Activated CD4-positive, alpha-beta T cell treated with anti-CD3 and anti-CD28 coated beads for 36 hours (primary cell): ENCODE measurements at regions not wholly inside any gene's neighbourhood (a gene's known extent, or its start where the extent isn't known, plus 50 kb on each side); places are given as distances from the start of the nearest gene placed in this dataset.
"Not testable (repeated sequence)": the region's sequence is repeated elsewhere in the genome, so short reads cannot be mapped to it uniquely, and the experiment has no call there.

Source experiments
- ATAC-seq: fragments of 200-7000 bp; cut with Tn5 transposase; one replicate; pipeline ENCODE4 v1.10.0; 2021; ENCODE audit warnings: mild to moderate bottlenecking, moderate library complexity
- CTCF ChIA-PET: fragments of 350-600 bp; sonication (Branson Sonifier 250); formaldehyde crosslinking; loops from one replicate; lab custom pipeline; 2021; ENCODE audit warnings: antibody characterized with exemption; lab: Charles Lee
- POLR2A ChIA-PET: fragments of 350-600 bp; sonication (Branson Sonifier 250); formaldehyde crosslinking; loops from one replicate; lab custom pipeline; 2021; ENCODE audit warnings: antibody characterized with exemption, inconsistent platforms; lab: Charles Lee
- DNase-seq: peaks from one replicate; pipeline ENCODE4 v3.0.0-alpha.2; 2020
- H3K27ac Mint-ChIP-seq: one replicate; pipeline ENCODE4 v1.8.0; 2021; ENCODE audit warnings: mixed read lengths
- H3K27me3 Mint-ChIP-seq: one replicate; pipeline ENCODE4 v1.8.0; 2021; ENCODE audit warnings: mixed read lengths
- H3K36me3 Mint-ChIP-seq: one replicate; pipeline ENCODE4 v1.8.0; 2021; ENCODE audit warnings: low read depth, mixed read lengths
- H3K4me1 Mint-ChIP-seq: one replicate; pipeline ENCODE4 v1.8.0; 2021; ENCODE audit warnings: mixed read lengths
- H3K4me3 Mint-ChIP-seq: one replicate; pipeline ENCODE4 v1.8.0; 2021; ENCODE audit warnings: mild to moderate bottlenecking, moderate library complexity, mixed read lengths
- H3K9me3 Mint-ChIP-seq: one replicate; pipeline ENCODE4 v1.8.0; 2021; ENCODE audit warnings: low read depth, mixed read lengths
- intact Hi-C, 2 experiments: fragments of 100-400 bp; cut with DNase I in 1 of 2; cut with micrococcal nuclease in 1 of 2; formaldehyde crosslinking; loops; one replicate each; pipeline versions ENCODE4 v1.14.2 to v1.15.1; 2022 to 2024; cut with DNase I, micrococcal nuclease

- no peak for DNase-seq
- Mint-ChIP-seq H3K9me3 (no peaks in the 10 kb centered on the region), H3K27ac (no peak overlapping the region), H3K36me3 (no peaks in the 10 kb centered on the region), H3K4me1 (no peaks in the 10 kb centered on the region), H3K4me3 (no peak overlapping the region), H3K27me3 (peaks cover 15% of the 10 kb centered on the region)
- CTCF ChIA-PET: interaction anchor here (0.6 to 0.7 kb wide), 2 partner anchors 73 to 211 kb away, joined by 3 read pairs; no protein-coding TSS in a partner anchor
- ATAC-seq: no peak
- intact Hi-C loops: no loop called here
- POLR2A ChIA-PET: interaction anchor here (0.6 kb wide), 1 partner anchor 54 kb away, joined by 7 read pairs; no protein-coding TSS in a partner anchor
Measured at GRCh38 chr13:110042253-110042950, 256.0 kb upstream of the IRS2 start.

- H3K4me3 Mint-ChIP-seq, H3K36me3 Mint-ChIP-seq, H3K27ac Mint-ChIP-seq, CTCF ChIA-PET, H3K9me3 Mint-ChIP-seq, DNase-seq, POLR2A ChIA-PET, intact Hi-C loops, H3K4me1 Mint-ChIP-seq, ATAC-seq: not testable (repeated sequence)
- peaks cover 15% of the 10 kb centered on the region for H3K27me3 Mint-ChIP-seq
Measured at GRCh38 chr13:110041638-110042037, 255.3 kb upstream of the IRS2 start.

- CTCF ChIA-PET: interaction anchor here (1.0 kb wide), 1 partner anchor 9 kb away, joined by 4 read pairs; no protein-coding TSS in a partner anchor
- H3K27ac Mint-ChIP-seq: no peak overlapping the region
- intact Hi-C loops: no loop called here
Measured at GRCh38 chr13:110037925-110038573, 251.7 kb upstream of the IRS2 start.

GRCh38 chr13:110036060-110036459 is 249.7 kb upstream of the IRS2 start:
- intact Hi-C loops: no loop called here
- no peak overlapping the region for H3K4me3 Mint-ChIP-seq
- H3K36me3 Mint-ChIP-seq: no peaks in the 10 kb centered on the region
- POLR2A ChIA-PET: no interaction called here
- CTCF ChIA-PET: interaction anchor here (0.7 kb wide), 1 partner anchor 123 kb away, joined by 3 read pairs; no protein-coding TSS in a partner anchor
- no peak for ATAC-seq
- no peaks in the 10 kb centered on the region for H3K9me3 Mint-ChIP-seq
- DNase-seq: no peak
- no peak overlapping the region for H3K27ac Mint-ChIP-seq
- no peaks in the 10 kb centered on the region for H3K4me1 Mint-ChIP-seq
- H3K27me3 Mint-ChIP-seq: peaks cover 9% of the 10 kb centered on the region

More at GRCh38 chr13:110037925-110038573, 251.7 kb upstream of the IRS2 start:
- Mint-ChIP-seq H3K27me3 (peaks cover 9% of the 10 kb centered on the region), H3K4me3 (no peak overlapping the region), H3K9me3 (no peaks in the 10 kb centered on the region), H3K36me3 (no peaks in the 10 kb centered on the region), H3K4me1 (no peaks in the 10 kb centered on the region)
- DNase-seq: no peak
- no peak for ATAC-seq
- POLR2A ChIA-PET: no interaction called here

- Mint-ChIP-seq H3K4me3 (no peak overlapping the region), H3K4me1 (no peaks in the 10 kb centered on the region), H3K36me3 (no peaks in the 10 kb centered on the region), H3K9me3 (no peaks in the 10 kb centered on the region), H3K27ac (no peak overlapping the region), H3K27me3 (peaks cover 7% of the 10 kb centered on the region)
- DNase-seq (no peak), ATAC-seq (no peak)
- intact Hi-C loops: no loop called here
- POLR2A ChIA-PET: no interaction called here
- CTCF ChIA-PET: no interaction called here
Measured at GRCh38 chr13:110034031-110034549, 247.7 kb upstream of the IRS2 start.

GRCh38 chr13:110032969-110033368 is 246.6 kb upstream of the IRS2 start:
- POLR2A ChIA-PET: no interaction called here
- DNase-seq: no peak
- no peak for ATAC-seq
- CTCF ChIA-PET: no interaction called here
- Mint-ChIP-seq H3K9me3 (no peaks in the 10 kb centered on the region), H3K36me3 (no peaks in the 10 kb centered on the region), H3K27me3 (peaks cover 2% of the 10 kb centered on the region), H3K27ac (no peak overlapping the region), H3K4me3 (no peak overlapping the region), H3K4me1 (no peaks in the 10 kb centered on the region)
- intact Hi-C loops: no loop called here

- DNase-seq (no peak), ATAC-seq (no peak)
- intact Hi-C loops: no loop called here
- POLR2A ChIA-PET: no interaction called here
- no peaks in the 10 kb centered on the region for H3K36me3 Mint-ChIP-seq
- no peaks in the 10 kb centered on the region for H3K27me3 Mint-ChIP-seq
- no peaks in the 10 kb centered on the region for H3K9me3 Mint-ChIP-seq
- H3K4me1 Mint-ChIP-seq: no peaks in the 10 kb centered on the region
- no peak overlapping the region for H3K4me3 Mint-ChIP-seq
- CTCF ChIA-PET: no interaction called here
- no peak overlapping the region for H3K27ac Mint-ChIP-seq
Measured at GRCh38 chr13:110030394-110030928, 244.1 kb upstream of the IRS2 start.

- DNase-seq (no peak), ATAC-seq (no peak)
- H3K27ac Mint-ChIP-seq: no peak overlapping the region
- no peaks in the 10 kb centered on the region for H3K27me3 Mint-ChIP-seq
- ChIA-PET POLR2A (no interaction called here), CTCF (no interaction called here)
- intact Hi-C loops: no loop called here
- H3K4me3 Mint-ChIP-seq: no peak overlapping the region
- no peaks in the 10 kb centered on the region for H3K36me3 Mint-ChIP-seq
- no peaks in the 10 kb centered on the region for H3K4me1 Mint-ChIP-seq
- no peaks in the 10 kb centered on the region for H3K9me3 Mint-ChIP-seq
Measured at GRCh38 chr13:110028838-110029621, 242.6 kb upstream of the IRS2 start.

- H3K4me1 Mint-ChIP-seq: no peaks in the 10 kb centered on the region
- ChIA-PET POLR2A (no interaction called here), CTCF (no interaction called here)
- DNase-seq: no peak
- H3K4me3 Mint-ChIP-seq: no peak overlapping the region
- H3K27me3 Mint-ChIP-seq: peaks cover 2% of the 10 kb centered on the region
- intact Hi-C loops: no loop called here
- no peak for ATAC-seq
- H3K27ac Mint-ChIP-seq: no peak overlapping the region
- H3K36me3 Mint-ChIP-seq: no peaks in the 10 kb centered on the region
- H3K9me3 Mint-ChIP-seq: no peaks in the 10 kb centered on the region
Measured at GRCh38 chr13:110028311-110028710, 241.9 kb upstream of the IRS2 start.

GRCh38 chr13:110027470-110028240 is 241.3 kb upstream of the IRS2 start:
- H3K4me3 Mint-ChIP-seq: no peak overlapping the region
- intact Hi-C loops: no loop called here
- no peaks in the 10 kb centered on the region for H3K4me1 Mint-ChIP-seq
- POLR2A ChIA-PET: no interaction called here
- H3K27ac Mint-ChIP-seq: no peak overlapping the region
- DNase-seq (no peak), ATAC-seq (no peak)
- H3K36me3 Mint-ChIP-seq: no peaks in the 10 kb centered on the region
- CTCF ChIA-PET: no interaction called here
- H3K27me3 Mint-ChIP-seq: peaks cover 3% of the 10 kb centered on the region
- H3K9me3 Mint-ChIP-seq: no peaks in the 10 kb centered on the region

- Mint-ChIP-seq H3K36me3 (no peaks in the 10 kb centered on the region), H3K4me3 (no peak overlapping the region), H3K27ac (no peak overlapping the region), H3K9me3 (no peaks in the 10 kb centered on the region), H3K27me3 (peaks cover 10% of the 10 kb centered on the region), H3K4me1 (no peaks in the 10 kb centered on the region)
- ChIA-PET POLR2A (no interaction called here), CTCF (no interaction called here)
- intact Hi-C loops: no loop called here
- ATAC-seq (no peak), DNase-seq (no peak)
Measured at GRCh38 chr13:110024645-110024980, 238.2 kb upstream of the IRS2 start.
